NCI-H1694 (cell line): ENCODE measurements at regions not wholly inside any gene's neighbourhood (a gene's known extent, or its start where the extent isn't known, plus 50 kb on each side); places are given as distances from the start of the nearest gene placed in this dataset.

Source experiments
- DNase-seq: peaks from one replicate; lab custom pipeline; 2025; lab: John Stamatoyannopoulos, UW

DNA sequence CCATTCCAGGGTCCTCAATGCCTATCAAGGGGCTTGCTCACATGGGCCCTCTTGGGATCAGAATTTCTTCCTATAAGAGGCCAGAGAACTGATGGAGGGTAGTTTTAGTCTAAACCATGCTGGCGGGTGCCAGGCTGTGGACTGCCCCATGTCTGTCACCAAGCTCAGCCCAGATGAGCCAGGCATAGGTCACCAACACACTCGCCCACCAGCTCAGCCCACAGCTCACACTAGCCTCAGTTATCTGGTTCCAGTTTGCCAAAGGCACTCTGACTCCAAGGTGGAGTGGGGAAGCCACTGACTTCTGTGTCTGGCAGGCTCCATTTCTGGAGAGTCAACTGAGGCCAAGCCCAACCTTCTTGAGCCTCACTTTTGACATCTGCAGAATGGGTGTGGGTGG, 50.7 kb upstream of the INSYN1 start:
- DNase-seq, result no peak

DNA sequence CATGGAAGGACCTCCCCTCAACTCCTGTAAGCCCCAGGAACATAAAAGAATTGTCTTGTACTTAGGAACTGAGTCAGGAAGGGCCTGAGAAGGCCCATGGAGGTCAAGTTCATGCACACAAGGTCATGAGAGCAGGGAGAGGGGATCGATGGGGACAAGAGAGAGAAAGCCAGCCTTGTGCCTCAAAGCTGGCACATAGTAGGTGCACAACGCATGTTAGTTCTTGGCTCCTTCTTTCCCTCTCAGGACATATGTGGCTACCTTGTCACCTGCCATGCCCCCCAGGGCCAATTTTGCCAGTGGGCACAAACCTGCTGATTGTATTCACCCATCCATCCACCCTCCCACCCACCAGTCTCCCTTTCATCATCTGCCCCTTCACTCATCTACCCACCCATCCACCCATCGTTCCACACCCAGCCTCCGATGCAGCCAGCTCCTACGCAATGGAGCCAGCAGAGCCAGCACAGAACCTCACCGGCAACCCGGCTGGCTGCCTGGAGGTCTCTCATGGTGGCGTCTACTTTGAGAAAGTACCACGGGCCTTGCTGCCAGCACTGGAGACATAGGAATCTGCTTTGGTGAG, 52.4 kb upstream of the INSYN1 start:
- DNase-seq, result no peak

DNA sequence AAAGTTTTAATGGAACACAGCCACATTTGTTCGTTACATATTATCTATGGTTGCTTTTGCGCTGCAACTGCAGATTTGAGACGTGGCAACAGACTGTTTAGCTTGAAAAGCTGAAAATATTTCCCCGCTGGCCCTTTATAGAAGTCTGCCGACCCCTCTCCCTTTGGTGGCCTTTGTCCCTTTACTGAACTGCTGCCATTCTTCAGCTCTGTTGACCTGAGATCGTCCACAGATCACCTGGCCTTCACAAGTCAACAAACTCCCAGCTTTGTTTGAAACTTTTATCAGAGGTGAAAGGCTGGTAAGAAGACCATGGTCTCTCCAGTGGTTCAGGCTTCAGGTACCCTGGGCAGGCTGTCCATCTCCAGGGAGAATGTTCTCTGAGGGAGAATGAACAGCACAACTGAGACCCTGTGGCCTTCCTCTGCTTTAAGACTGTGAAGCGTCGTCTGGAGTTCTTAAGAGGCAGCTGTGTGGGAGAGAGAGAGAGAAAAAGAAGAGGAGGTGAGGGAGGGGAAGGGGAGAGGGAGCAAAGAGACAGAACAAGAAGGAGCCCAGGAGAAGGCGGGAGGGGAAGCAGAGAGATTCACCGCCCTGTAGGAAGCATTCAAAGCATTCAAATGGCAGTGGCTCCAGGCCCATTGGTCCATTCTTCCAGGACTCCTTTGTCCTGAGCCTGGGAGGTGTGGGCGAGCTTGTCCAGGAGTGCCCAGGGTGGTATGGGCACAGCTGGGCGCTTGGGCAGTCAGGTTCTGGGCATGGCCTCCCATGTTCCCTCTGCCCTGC, 53.7 kb upstream of the INSYN1 start:
- no peak for DNase-seq

DNA sequence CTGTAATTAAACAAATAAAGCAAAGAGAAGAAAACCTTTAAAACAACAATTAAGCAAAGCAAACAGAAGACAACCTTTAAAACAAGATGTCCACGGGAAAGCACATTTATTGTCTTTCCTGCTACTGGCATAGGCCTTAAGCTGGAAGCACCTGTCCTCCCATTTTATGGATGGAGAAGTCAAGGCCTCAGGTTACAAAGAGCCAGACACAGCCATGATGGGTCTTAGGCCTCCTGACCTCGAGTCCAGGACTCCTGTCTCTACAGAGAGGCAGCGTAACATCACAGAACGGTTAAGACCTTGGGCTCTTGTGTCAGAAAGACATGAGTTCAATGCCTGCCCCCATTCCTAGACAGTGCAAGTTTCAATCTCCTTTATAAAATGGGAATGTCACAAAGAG, 54.7 kb upstream of the INSYN1 start:
- DNase-seq, result no peak

DNA sequence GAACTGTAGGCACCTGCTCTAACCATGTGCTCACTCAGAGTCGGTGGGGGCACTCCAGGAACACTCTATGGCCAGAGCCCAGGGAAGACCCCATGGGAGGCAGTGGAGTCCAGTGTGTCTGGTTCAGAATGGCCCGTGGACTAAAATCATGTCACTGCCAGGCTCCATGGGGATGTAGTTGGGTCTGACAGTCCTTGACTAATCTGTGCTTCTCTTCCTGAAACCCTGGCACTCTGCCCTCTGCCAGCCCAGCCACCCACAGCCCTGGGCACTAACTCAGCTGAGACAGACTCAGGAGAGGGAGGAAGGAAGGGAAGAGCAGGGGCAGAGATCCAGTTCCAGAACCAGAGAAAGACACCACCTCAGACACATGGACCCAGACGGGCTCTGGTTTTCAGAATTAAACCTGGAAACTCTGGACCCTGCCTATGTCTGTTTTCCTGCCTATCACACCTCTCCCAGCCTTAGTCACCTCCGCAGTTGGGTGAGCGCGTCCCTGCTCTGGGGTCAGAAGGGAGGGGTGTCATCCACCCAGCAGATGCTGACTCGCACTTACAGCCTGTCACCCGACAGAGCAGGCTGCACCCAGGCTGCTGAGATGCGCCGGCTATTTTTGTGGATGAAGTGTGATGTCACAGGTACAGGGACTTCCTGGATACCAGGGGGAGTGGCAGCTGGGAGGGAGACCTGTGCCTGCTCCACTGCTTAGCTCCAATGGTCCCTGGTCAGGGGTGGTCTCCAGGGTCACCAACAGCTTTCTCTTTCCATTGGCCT, 56.8 kb upstream of the INSYN1 start:
- DNase-seq, result peak; percentile 33

DNA sequence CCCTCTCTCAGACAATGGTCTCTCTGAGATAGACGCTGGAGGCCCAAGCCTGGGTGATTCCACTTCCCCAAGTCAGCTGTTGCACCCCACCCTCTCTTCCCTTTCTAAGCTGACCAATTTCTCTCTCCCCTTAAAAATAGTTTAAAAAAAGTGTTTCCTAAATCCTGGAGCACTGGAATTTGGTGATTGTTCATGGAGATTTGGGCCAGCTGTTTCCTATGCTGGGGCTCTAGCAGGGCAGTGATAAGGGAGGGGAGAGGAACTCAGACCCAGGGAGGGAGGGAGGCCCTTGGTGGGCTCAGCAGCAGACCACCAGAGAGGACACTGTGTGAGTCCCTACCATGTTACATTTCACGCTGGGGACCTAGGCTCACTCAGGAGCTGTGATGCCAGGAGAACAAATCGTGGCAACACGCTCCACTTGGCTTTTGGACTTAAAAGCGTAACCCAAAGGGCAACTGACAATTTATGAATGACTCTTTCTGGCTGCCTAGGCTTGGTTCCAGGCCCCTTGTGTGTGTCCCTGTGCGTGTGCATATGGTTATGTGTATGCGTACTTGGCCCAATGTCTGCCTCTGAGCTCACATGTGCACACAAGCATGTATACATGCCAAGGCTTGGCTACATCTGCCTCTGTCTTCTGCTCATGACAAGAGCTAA, 59.8 kb upstream of the INSYN1 start:
- peak; percentile 81 for DNase-seq

DNA sequence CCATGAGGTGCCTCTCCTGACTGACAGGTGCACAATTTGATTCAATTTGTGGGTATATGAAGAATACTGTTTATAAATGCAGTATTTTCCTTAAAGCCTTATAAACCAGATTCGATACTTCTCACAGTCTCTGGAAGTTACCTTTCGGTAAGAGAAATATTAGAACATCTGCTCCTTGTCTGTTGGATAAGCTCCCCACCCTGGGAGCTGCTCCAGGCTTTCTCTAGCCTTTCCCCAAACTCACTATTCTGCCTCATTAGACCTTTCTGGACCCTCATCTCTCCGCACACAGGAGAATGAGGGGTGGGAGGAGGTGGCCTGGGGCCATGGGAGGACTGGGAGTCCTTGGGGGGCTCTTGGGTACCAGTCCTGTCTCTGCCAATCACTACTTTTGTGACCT, 59.8 kb upstream of the TBC1D21 start:
- DNase-seq, result no peak

DNA sequence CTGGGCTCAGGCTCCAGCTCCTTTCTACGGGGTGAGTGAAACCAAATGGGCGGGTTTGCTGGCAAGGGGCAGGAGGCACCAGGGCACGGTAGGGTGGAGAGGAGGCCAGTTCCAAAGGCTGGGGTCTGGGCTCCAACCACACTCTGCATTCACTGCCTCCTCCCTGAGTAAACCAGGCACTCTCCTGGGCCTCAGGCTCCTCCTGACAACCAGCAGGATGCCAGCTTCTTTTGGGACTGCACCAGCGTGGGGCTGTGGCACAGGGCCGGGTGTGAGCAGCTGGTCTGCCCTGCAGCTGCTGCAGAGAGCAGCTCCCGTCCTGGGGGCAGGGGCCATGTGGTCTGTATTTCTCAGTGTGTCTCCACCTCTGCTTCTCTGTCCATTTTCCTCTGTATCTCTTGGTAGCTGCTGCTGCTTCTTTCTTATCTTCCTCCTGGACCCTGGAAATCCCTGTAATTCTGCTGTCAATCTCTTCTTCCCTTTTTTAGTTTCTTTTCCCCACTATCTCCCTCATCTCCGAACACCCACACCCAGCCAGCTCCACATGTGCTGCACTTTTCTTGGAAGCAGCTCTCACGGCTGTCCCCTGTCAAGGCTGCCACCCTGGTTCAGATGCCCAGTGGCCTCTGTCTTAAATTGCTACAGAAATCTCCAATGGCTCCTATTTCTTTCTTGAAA, 54.9 kb upstream of the TBC1D21 start:
- peak; percentile 62 for DNase-seq

DNA sequence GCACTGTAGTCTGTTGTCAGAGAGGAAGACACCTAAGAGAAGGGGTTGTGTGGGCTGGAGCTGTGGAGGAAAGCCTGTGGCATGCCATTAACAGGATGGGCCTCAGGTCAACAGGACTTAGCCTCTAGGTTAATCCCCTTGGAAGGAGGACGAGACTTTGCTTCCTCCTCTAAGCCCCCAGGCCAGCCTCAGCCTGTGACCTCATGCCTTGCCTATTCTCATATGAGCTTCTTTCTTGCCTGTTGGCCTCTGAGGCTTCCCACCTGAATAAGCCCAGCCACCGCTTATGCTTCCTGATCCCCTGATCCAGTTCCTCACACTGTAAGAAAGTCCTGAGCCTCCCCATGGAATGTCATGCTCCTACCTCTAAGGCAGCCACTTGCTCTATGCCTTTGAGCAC, 52.2 kb upstream of the TBC1D21 start:
- DNase-seq, result no peak

DNA sequence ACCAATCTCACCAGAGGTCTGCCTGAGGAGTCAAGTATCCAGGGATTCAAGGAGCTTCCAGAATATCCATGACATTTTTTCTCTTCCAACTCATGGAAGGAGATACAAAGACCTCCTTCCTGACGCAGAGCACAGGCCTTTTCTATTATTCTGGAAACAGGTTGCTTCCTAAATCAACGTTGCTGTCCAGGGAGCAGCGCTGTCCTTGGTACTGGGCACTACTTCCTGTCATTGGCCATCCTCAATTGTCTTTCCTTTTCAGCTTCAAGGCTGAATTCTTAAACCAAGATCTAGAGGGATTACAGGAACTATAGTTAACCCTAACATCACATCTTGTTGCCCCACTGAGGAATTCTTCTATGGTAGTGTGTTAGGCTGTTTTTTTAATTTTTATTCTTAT, 50.4 kb upstream of the TBC1D21 start:
- no peak for DNase-seq
